ENCODE measurements at regions not wholly inside any gene's neighbourhood (a gene's known extent, or its start where the extent isn't known, plus 50 kb on each side); places are given as distances from the start of the nearest gene placed in this dataset.

GRCh38 chr20:7285918-7286556 lies 518.6 kb downstream of the BMP2 start:
- TF ChIP-seq PATZ1 (tag by site-specific recombination; IDR thresholded peaks at IDR 0.05) (no peak), CTCF (tag by site-specific recombination; IDR thresholded peaks at IDR 0.05) (no peak), YY1 (tag by site-specific recombination; IDR thresholded peaks at IDR 0.05) (no peak), ZNF221 (tag by site-specific recombination; IDR thresholded peaks at IDR 0.05; ENCODE audit: borderline replicate concordance) (no peak), ZNF140 (tag by site-specific recombination; IDR thresholded peaks at IDR 0.05) (no peak), ZNF639 (tag by site-specific recombination; IDR thresholded peaks at IDR 0.05) (no peak), ZNF76 (tag by site-specific recombination; IDR thresholded peaks at IDR 0.05; ENCODE audit: borderline replicate concordance, low read depth) (no peak), ZSCAN23 (tag by site-specific recombination; IDR thresholded peaks at IDR 0.05) (no peak), ZNF223 (tag by site-specific recombination; IDR thresholded peaks at IDR 0.05) (no peak), ZBTB26 (tag by site-specific recombination; optimal IDR thresholded peaks at IDR 0.05) (no peak)
